ENCODE measurements at regions not wholly inside any gene's neighbourhood (a gene's known extent, or its start where the extent isn't known, plus 50 kb on each side); places are given as distances from the start of the nearest gene placed in this dataset.

GRCh38 chr11:57131080-57131790 is 50.5 kb upstream of the LRRC55 start:
- TF ChIP-seq CTCF (conservative IDR thresholded peaks at IDR 0.05 in 1 of 2, IDR thresholded peaks at IDR 0.05 in 1 of 2; ENCODE audit: low read depth in 1 of 2, low read length in 2 of 2): peak; percentile 52 to 57
- TF ChIP-seq EZH2 (IDR thresholded peaks at IDR 0.05; ENCODE audit: low read length, missing control alignments): no peak
